ENCODE measurements at regions not wholly inside any gene's neighbourhood (a gene's known extent, or its start where the extent isn't known, plus 50 kb on each side); places are given as distances from the start of the nearest gene placed in this dataset.
"Not testable (repeated sequence)": the region's sequence is repeated elsewhere in the genome, so short reads cannot be mapped to it uniquely, and the experiment has no call there.

- no peak for DNase-seq (ENCODE audit: low spot score)
- Mint-ChIP-seq H3K36me3 (ENCODE audit: low read depth) (no peaks in the 10 kb centered on the region), H3K27ac (no peak overlapping the region), H3K27me3 (ENCODE audit: insufficient read depth) (no peaks in the 10 kb centered on the region), H3K4me1 (ENCODE audit: low read depth) (no peaks in the 10 kb centered on the region), H3K4me3 (no peak overlapping the region), H3K9me3 (no peaks in the 10 kb centered on the region)
- intact Hi-C loops (cut with micrococcal nuclease) = no loop called here
Measured at GRCh38 chr18:22293417-22293816, 124.0 kb downstream of the GATA6 start.

- DNase-seq (ENCODE audit: low spot score) = no peak
- Mint-ChIP-seq H3K9me3 (no peaks in the 10 kb centered on the region), H3K4me3 (no peak overlapping the region), H3K27me3 (ENCODE audit: insufficient read depth) (no peaks in the 10 kb centered on the region), H3K36me3 (ENCODE audit: low read depth) (no peaks in the 10 kb centered on the region), H3K4me1 (ENCODE audit: low read depth) (no peaks in the 10 kb centered on the region), H3K27ac (no peak overlapping the region)
- intact Hi-C loops (cut with micrococcal nuclease) = no loop called here
Measured at GRCh38 chr18:22290004-22290403, 120.6 kb downstream of the GATA6 start.

- H3K27ac Mint-ChIP-seq = no peak overlapping the region
- intact Hi-C loops (cut with micrococcal nuclease) = no loop called here
- H3K4me1 Mint-ChIP-seq (ENCODE audit: low read depth) = no peaks in the 10 kb centered on the region
- no peak for DNase-seq (ENCODE audit: low spot score)
- H3K36me3 Mint-ChIP-seq (ENCODE audit: low read depth) = no peaks in the 10 kb centered on the region
- H3K9me3 Mint-ChIP-seq = no peaks in the 10 kb centered on the region
- no peaks in the 10 kb centered on the region for H3K27me3 Mint-ChIP-seq (ENCODE audit: insufficient read depth)
- H3K4me3 Mint-ChIP-seq = no peak overlapping the region
Measured at GRCh38 chr18:22286585-22286984, 117.2 kb downstream of the GATA6 start.

GRCh38 chr18:22285361-22286140, 116.2 kb downstream of the GATA6 start:
- Mint-ChIP-seq H3K9me3 (no peaks in the 10 kb centered on the region), H3K27me3 (ENCODE audit: insufficient read depth) (no peaks in the 10 kb centered on the region), H3K36me3 (ENCODE audit: low read depth) (no peaks in the 10 kb centered on the region), H3K4me3 (no peak overlapping the region), H3K27ac (no peak overlapping the region), H3K4me1 (ENCODE audit: low read depth) (no peaks in the 10 kb centered on the region)
- no peak for DNase-seq (ENCODE audit: low spot score)
- intact Hi-C loops (cut with micrococcal nuclease) = no loop called here

GRCh38 chr18:22284581-22285360, 115.4 kb downstream of the GATA6 start:
- DNase-seq (ENCODE audit: low spot score) = no peak
- no peaks in the 10 kb centered on the region for H3K4me1 Mint-ChIP-seq (ENCODE audit: low read depth)
- H3K36me3 Mint-ChIP-seq (ENCODE audit: low read depth) = no peaks in the 10 kb centered on the region
- no peaks in the 10 kb centered on the region for H3K9me3 Mint-ChIP-seq
- H3K27ac Mint-ChIP-seq = no peak overlapping the region
- intact Hi-C loops (cut with micrococcal nuclease) = no loop called here
- no peak overlapping the region for H3K4me3 Mint-ChIP-seq
- H3K27me3 Mint-ChIP-seq (ENCODE audit: insufficient read depth) = no peaks in the 10 kb centered on the region

GRCh38 chr18:22283855-22284254, 114.5 kb downstream of the GATA6 start:
- H3K9me3 Mint-ChIP-seq; H3K27ac Mint-ChIP-seq; H3K4me3 Mint-ChIP-seq; H3K36me3 Mint-ChIP-seq (ENCODE audit: low read depth); intact Hi-C loops (cut with micrococcal nuclease); DNase-seq (ENCODE audit: low spot score); H3K27me3 Mint-ChIP-seq (ENCODE audit: insufficient read depth); H3K4me1 Mint-ChIP-seq (ENCODE audit: low read depth): not testable (repeated sequence)

GRCh38 chr18:22283397-22283796, 114.0 kb downstream of the GATA6 start:
- intact Hi-C loops (cut with micrococcal nuclease) = no loop called here
- Mint-ChIP-seq H3K27ac (no peak overlapping the region), H3K9me3 (no peaks in the 10 kb centered on the region), H3K27me3 (ENCODE audit: insufficient read depth) (no peaks in the 10 kb centered on the region), H3K4me1 (ENCODE audit: low read depth) (no peaks in the 10 kb centered on the region), H3K36me3 (ENCODE audit: low read depth) (no peaks in the 10 kb centered on the region), H3K4me3 (no peak overlapping the region)
- no peak for DNase-seq (ENCODE audit: low spot score)

GRCh38 chr18:22283116-22283395, 113.7 kb downstream of the GATA6 start:
- Mint-ChIP-seq H3K27me3 (ENCODE audit: insufficient read depth) (no peaks in the 10 kb centered on the region), H3K9me3 (no peaks in the 10 kb centered on the region), H3K4me1 (ENCODE audit: low read depth) (no peaks in the 10 kb centered on the region), H3K27ac (no peak overlapping the region), H3K4me3 (no peak overlapping the region), H3K36me3 (ENCODE audit: low read depth) (no peaks in the 10 kb centered on the region)
- intact Hi-C loops (cut with micrococcal nuclease) = no loop called here
- no peak for DNase-seq (ENCODE audit: low spot score)

- intact Hi-C loops (cut with micrococcal nuclease) = no loop called here
- H3K9me3 Mint-ChIP-seq = no peaks in the 10 kb centered on the region
- no peak overlapping the region for H3K4me3 Mint-ChIP-seq
- no peaks in the 10 kb centered on the region for H3K36me3 Mint-ChIP-seq (ENCODE audit: low read depth)
- H3K27me3 Mint-ChIP-seq (ENCODE audit: insufficient read depth) = no peaks in the 10 kb centered on the region
- DNase-seq (ENCODE audit: low spot score) = no peak
- H3K27ac Mint-ChIP-seq = no peak overlapping the region
- no peaks in the 10 kb centered on the region for H3K4me1 Mint-ChIP-seq (ENCODE audit: low read depth)
Measured at GRCh38 chr18:22282311-22283115, 113.1 kb downstream of the GATA6 start.

- Mint-ChIP-seq H3K4me1 (ENCODE audit: low read depth) (no peaks in the 10 kb centered on the region), H3K27ac (no peak overlapping the region), H3K9me3 (no peaks in the 10 kb centered on the region), H3K36me3 (ENCODE audit: low read depth) (no peaks in the 10 kb centered on the region), H3K27me3 (ENCODE audit: insufficient read depth) (no peaks in the 10 kb centered on the region), H3K4me3 (no peak overlapping the region)
- no peak for DNase-seq (ENCODE audit: low spot score)
- intact Hi-C loops (cut with micrococcal nuclease) = no loop called here
Measured at GRCh38 chr18:22280453-22280750, 111.0 kb downstream of the GATA6 start.

- intact Hi-C loops (cut with micrococcal nuclease) = no loop called here
- Mint-ChIP-seq H3K36me3 (ENCODE audit: low read depth) (no peaks in the 10 kb centered on the region), H3K4me1 (ENCODE audit: low read depth) (no peaks in the 10 kb centered on the region), H3K4me3 (no peak overlapping the region), H3K9me3 (no peaks in the 10 kb centered on the region), H3K27me3 (ENCODE audit: insufficient read depth) (no peaks in the 10 kb centered on the region), H3K27ac (no peak overlapping the region)
- no peak for DNase-seq (ENCODE audit: low spot score)
Measured at GRCh38 chr18:22279741-22280452, 110.5 kb downstream of the GATA6 start.

GRCh38 chr18:22278798-22279197, 109.4 kb downstream of the GATA6 start:
- Mint-ChIP-seq H3K4me3 (no peak overlapping the region), H3K36me3 (ENCODE audit: low read depth) (no peaks in the 10 kb centered on the region), H3K9me3 (no peaks in the 10 kb centered on the region), H3K27me3 (ENCODE audit: insufficient read depth) (no peaks in the 10 kb centered on the region), H3K4me1 (ENCODE audit: low read depth) (no peaks in the 10 kb centered on the region), H3K27ac (peak overlapping the region; percentile 22)
- intact Hi-C loops (cut with micrococcal nuclease) = no loop called here
- DNase-seq (ENCODE audit: low spot score) = no peak

- DNase-seq (ENCODE audit: low spot score) = no peak
- Mint-ChIP-seq H3K4me3 (no peak overlapping the region), H3K9me3 (no peaks in the 10 kb centered on the region), H3K27me3 (ENCODE audit: insufficient read depth) (no peaks in the 10 kb centered on the region), H3K4me1 (ENCODE audit: low read depth) (no peaks in the 10 kb centered on the region), H3K27ac (no peak overlapping the region), H3K36me3 (ENCODE audit: low read depth) (no peaks in the 10 kb centered on the region)
- intact Hi-C loops (cut with micrococcal nuclease) = no loop called here
Measured at GRCh38 chr18:22277758-22278157, 108.4 kb downstream of the GATA6 start.
